BE2C (cell line): ENCODE measurements at regions not wholly inside any gene's neighbourhood (a gene's known extent, or its start where the extent isn't known, plus 50 kb on each side); places are given as distances from the start of the nearest gene placed in this dataset.
"Not testable (repeated sequence)": the region's sequence is repeated elsewhere in the genome, so short reads cannot be mapped to it uniquely, and the experiment has no call there.

ENCODE experiments used
- DNase-seq: peaks from one replicate; pipeline ENCODE4 v3.0.0-alpha.2; 2020
- H3K27me3 ChIP-seq: fragments of 250-450 bp; sonication (Bioruptor Pico); 2 replicates; pipeline ENCODE4 v1.5.1; 2020; ENCODE audit warnings: mild to moderate bottlenecking
- H3K36me3 ChIP-seq: fragments of 250-450 bp; sonication (Bioruptor Pico); 2 replicates; pipeline ENCODE4 v1.5.1; 2020; ENCODE audit warnings: mild to moderate bottlenecking
- H3K4me1 ChIP-seq: fragments of 250-450 bp; sonication (Bioruptor Pico); 2 replicates; pipeline ENCODE4 v1.5.1; 2020
- H3K4me3 ChIP-seq: 2 replicates; pipeline ENCODE4 v1.5.1; 2011; ENCODE audit warnings: low read depth, low read length
- H3K9me3 ChIP-seq: fragments of 250-450 bp; sonication (Bioruptor Pico); 2 replicates; pipeline ENCODE4 v1.5.1; 2020
- TF ChIP-seq, protein P1 (sequence below): IDR thresholded peaks from 2 replicates; pipeline ENCODE4 v1.5.1; 2012; ENCODE audit warnings: mild to moderate bottlenecking, low read depth, low read length

DNA sequence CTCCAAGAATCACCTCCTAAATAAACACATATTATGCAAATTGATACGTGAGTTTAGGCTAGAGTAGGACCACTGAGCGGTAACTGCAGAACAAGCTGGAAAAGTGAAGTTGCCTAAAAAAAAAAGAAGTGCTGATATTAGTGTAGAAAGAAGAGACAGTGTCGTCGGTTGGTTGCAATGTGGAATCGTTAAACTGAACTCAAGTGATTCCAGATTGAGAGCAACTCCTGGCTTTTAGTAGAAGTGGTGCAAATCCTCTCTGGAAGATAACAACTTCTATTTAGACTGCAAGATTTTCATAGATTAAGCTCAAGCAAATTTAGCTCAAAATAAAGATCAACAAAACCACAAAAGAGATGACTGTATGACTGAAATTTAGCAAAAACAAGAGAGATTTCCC, 97.0 kb upstream of the PGR start:
- Histone ChIP-seq H3K27me3 (peaks cover 9% of the 10 kb centered on the region), H3K9me3 (no peaks in the 10 kb centered on the region), H3K36me3 (no peaks in the 10 kb centered on the region), H3K4me3 (no peak overlapping the region), H3K4me1 (no peaks in the 10 kb centered on the region)
- TF ChIP-seq, protein P1, sequence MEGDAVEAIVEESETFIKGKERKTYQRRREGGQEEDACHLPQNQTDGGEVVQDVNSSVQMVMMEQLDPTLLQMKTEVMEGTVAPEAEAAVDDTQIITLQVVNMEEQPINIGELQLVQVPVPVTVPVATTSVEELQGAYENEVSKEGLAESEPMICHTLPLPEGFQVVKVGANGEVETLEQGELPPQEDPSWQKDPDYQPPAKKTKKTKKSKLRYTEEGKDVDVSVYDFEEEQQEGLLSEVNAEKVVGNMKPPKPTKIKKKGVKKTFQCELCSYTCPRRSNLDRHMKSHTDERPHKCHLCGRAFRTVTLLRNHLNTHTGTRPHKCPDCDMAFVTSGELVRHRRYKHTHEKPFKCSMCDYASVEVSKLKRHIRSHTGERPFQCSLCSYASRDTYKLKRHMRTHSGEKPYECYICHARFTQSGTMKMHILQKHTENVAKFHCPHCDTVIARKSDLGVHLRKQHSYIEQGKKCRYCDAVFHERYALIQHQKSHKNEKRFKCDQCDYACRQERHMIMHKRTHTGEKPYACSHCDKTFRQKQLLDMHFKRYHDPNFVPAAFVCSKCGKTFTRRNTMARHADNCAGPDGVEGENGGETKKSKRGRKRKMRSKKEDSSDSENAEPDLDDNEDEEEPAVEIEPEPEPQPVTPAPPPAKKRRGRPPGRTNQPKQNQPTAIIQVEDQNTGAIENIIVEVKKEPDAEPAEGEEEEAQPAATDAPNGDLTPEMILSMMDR = no peak
- DNase-seq = no peak

DNA sequence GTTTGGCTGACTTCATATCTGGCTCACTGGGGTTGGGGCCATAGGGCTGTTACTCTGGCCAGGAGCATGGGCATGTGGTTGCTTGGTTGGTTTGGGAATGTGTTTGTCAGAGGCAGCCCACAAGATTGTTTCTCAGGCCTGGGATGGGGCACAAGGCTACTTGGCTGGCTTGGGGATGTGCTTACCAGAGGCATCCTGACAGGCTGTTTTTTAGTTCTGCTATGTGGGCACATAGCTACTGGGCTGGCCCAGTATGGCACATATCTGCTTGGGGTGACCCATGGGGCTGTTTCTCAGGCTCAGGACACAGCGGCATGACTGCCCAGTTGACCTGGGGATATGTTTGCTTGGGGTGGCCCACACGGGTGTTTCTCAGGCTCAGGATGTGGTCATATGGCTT, 94.6 kb upstream of the PGR start:
- Histone ChIP-seq H3K4me3 (no peak overlapping the region), H3K4me1 (no peaks in the 10 kb centered on the region), H3K9me3 (no peaks in the 10 kb centered on the region), H3K27me3 (peaks cover 9% of the 10 kb centered on the region), H3K36me3 (no peaks in the 10 kb centered on the region)
- no peak for DNase-seq
- TF ChIP-seq, protein P1 = no peak

DNA sequence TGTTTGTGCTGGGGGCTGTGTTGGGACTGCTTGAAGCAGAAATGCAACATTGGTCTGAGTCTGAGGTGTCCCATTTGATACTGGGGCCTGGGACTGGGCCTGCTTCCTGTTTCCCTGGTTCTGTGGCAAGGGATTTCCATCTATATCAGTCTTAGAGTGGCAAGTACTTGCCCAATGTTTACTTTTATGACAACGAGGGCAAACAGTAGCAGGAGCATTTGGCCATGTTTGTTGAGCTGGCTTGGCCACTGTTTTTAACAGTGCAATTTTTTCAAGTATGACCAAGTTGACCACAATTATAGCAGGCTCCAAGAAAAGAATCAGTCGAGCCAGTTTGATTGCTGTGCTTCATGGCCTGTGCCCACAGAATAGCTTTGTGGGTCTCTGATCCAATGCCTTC, 88.5 kb upstream of the PGR start:
- H3K27me3 ChIP-seq, H3K4me1 ChIP-seq, DNase-seq, H3K9me3 ChIP-seq, H3K36me3 ChIP-seq, H3K4me3 ChIP-seq: not testable (repeated sequence)

DNA sequence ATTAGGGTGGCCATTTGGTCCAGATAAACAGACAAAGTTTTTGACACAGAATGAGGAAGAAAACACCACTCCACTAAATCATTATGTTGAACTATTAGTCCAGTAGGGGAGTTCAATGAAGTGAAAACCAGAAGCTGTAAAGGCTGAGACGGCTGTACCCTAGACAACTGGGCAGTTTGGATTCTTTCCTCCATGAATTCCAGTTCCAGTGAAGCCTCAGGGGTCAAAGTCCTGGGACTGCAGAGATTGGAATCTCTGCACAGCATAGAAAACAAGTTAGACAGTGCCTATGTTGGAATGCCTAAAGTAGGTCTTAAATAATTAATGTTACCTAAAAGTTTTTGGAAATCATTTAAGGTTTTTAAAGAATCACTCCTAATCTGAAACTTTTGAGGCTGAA, 86.5 kb upstream of the PGR start:
- H3K4me3 ChIP-seq, H3K27me3 ChIP-seq, H3K4me1 ChIP-seq, H3K36me3 ChIP-seq, H3K9me3 ChIP-seq, DNase-seq: not testable (repeated sequence)

DNA sequence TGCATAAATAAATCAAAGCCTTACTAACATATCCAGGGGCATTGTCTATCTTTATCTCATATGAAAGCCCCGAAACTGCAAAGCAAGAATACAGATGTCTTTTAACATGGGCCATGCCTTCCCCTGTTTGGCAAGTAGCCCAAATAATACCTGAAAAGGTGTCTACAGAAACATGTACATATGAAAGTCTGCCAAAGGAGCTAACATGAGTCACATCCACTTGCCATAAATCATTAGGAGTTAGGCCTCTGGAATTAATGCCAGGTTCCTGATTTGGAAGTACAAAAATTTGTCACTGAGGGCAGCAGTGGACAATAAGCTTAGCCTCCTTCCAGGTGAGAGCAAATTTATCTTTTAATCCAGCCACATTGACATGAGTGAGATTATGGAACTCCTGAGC, 85.5 kb upstream of the PGR start:
- Histone ChIP-seq H3K36me3 (no peaks in the 10 kb centered on the region), H3K9me3 (no peaks in the 10 kb centered on the region), H3K4me3 (no peak overlapping the region), H3K4me1 (no peaks in the 10 kb centered on the region), H3K27me3 (no peaks in the 10 kb centered on the region)
- TF ChIP-seq, protein P1 = no peak
- DNase-seq = no peak

DNA sequence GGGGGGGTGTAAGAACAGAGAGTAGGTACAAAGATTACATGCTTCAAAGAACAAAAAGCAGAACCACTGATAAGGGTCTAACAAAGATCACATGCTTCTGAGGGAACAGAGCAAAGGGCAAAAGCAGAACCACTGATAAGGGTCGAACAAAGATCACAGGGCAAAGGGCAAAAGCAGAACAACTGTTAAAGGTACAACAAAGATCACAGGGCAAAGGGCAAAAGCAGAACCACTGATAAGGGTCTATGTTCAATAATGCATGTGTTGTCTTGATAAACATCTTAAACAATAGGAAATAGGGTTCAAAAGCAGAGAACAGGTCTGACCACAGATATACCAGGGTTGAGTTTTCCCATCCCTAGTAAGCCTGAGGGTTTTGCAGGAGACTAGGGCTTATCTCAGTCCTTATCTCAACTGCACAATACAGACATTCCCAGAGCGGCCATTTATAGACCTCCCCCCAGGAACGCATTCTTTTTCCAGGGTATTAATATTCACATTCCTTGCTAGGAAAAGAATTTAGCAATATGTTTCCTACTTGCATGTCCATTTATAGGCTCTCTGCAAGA, 81.9 kb upstream of the PGR start:
- no peaks in the 10 kb centered on the region for H3K9me3 ChIP-seq
- DNase-seq = no peak
- TF ChIP-seq, protein P1 = no peak

DNA sequence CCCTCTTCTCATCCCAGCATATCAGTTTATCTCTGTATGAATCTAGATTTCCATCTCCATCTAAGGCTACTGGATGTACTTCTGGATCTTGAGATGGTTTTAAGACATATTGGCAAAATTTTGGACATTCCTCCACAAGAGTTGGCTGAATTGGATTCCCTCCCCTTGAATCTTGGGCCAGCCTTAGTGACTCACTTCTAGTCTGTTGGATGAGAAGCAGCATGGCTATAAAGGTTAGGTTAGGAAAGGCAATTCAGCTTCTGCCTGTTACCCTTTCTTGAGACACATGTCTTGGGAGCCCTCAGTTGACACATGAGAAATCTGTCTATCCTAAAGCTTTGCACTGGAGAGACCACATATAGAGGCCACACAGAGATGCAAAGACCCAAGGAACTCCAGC, 73.0 kb upstream of the PGR start:
- no peak for DNase-seq
- H3K36me3 ChIP-seq = no peaks in the 10 kb centered on the region
- H3K4me1 ChIP-seq = no peaks in the 10 kb centered on the region
- no peaks in the 10 kb centered on the region for H3K9me3 ChIP-seq
- H3K4me3 ChIP-seq = no peak overlapping the region
- TF ChIP-seq, protein P1 = no peak
- no peaks in the 10 kb centered on the region; the same call in 1 of the 2 replicates for H3K27me3 ChIP-seq

More for the DNA sequence above, 81.9 kb upstream of the PGR start:
- no peaks in the 10 kb centered on the region for H3K36me3 ChIP-seq
- H3K4me1 ChIP-seq = no peaks in the 10 kb centered on the region
- H3K4me3 ChIP-seq = no peak overlapping the region
- no peaks in the 10 kb centered on the region for H3K27me3 ChIP-seq
